Fibroblast of lung (primary cell): ENCODE measurements at regions not wholly inside any gene's neighbourhood (a gene's known extent, or its start where the extent isn't known, plus 50 kb on each side); places are given as distances from the start of the nearest gene placed in this dataset.

Source experiments
- CTCF ChIP-seq, 2 donors: IDR thresholded peaks in 1 of 2; conservative IDR thresholded peaks in 1 of 2; 1 replicate in 1 of 2; 2 replicates in 1 of 2; pipeline ENCODE4 v1.5.1; 2011 to 2012; ENCODE audit warnings: low read length in 2 of 2, control low read depth in 1 of 2, inconsistent platforms in 1 of 2, low read depth in 1 of 2, mild to moderate bottlenecking in 1 of 2
- EZH2 ChIP-seq: IDR thresholded peaks from 2 replicates; pipeline ENCODE4 v1.5.1; 2012; ENCODE audit warnings: low read length, control low read depth, mild to moderate bottlenecking; ENCODE audit errors: missing control alignments

GRCh38 chr1:36728846-36729245 lies 246.1 kb upstream of the CSF3R start:
- no peak for TF ChIP-seq EZH2
- no peak for TF ChIP-seq CTCF (conservative IDR thresholded peaks at IDR 0.05 in 1 of 2, IDR thresholded peaks at IDR 0.05 in 1 of 2; ENCODE audit: low read depth in 1 of 2, low read length in 2 of 2)
